Activated naive CD8-positive, alpha-beta T cell treated with anti-CD3 and anti-CD28 coated beads, Interleukin-2, amount 50 U/mL, for 16 hours (primary cell): ENCODE measurements at regions not wholly inside any gene's neighbourhood (a gene's known extent, or its start where the extent isn't known, plus 50 kb on each side); places are given as distances from the start of the nearest gene placed in this dataset.

ENCODE experiments used
- DNase-seq: peaks from one replicate; pipeline ENCODE4 v3.0.0-alpha.2; 2020; ENCODE audit warnings: low read depth, low spot score

GRCh38 chr3:176723758-176724393, 473.4 kb downstream of the TBL1XR1 start:
- no peak for DNase-seq

- DNase-seq: no peak
Observed at GRCh38 chr3:176714034-176714433, 483.2 kb downstream of the TBL1XR1 start.

DNA sequence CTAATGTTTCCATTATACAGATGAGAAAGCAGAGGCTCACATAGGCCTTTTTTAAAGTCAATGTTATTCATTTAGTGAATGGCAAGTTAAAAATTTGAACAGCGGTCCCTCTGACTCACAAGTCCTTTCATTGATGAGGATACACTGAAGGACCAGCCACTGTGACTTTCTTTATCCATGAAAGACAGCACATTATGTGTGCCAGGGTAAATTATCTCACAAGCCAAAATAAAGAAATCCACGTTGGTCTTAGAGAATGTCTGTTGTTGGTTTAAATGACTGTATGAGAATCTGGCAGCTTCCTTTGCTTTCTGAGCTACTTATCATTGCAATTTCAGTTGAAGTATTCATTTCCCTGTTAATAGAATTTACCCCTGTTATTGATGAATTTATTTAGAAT, 485.1 kb downstream of the TBL1XR1 start:
- no peak for DNase-seq

GRCh38 chr3:176699288-176699687, 498.0 kb downstream of the TBL1XR1 start:
- no peak for DNase-seq

GRCh38 chr3:176697284-176697889, 499.9 kb downstream of the TBL1XR1 start:
- DNase-seq: no peak

GRCh38 chr3:176696816-176697215, 500.5 kb downstream of the TBL1XR1 start:
- DNase-seq: no peak

DNA sequence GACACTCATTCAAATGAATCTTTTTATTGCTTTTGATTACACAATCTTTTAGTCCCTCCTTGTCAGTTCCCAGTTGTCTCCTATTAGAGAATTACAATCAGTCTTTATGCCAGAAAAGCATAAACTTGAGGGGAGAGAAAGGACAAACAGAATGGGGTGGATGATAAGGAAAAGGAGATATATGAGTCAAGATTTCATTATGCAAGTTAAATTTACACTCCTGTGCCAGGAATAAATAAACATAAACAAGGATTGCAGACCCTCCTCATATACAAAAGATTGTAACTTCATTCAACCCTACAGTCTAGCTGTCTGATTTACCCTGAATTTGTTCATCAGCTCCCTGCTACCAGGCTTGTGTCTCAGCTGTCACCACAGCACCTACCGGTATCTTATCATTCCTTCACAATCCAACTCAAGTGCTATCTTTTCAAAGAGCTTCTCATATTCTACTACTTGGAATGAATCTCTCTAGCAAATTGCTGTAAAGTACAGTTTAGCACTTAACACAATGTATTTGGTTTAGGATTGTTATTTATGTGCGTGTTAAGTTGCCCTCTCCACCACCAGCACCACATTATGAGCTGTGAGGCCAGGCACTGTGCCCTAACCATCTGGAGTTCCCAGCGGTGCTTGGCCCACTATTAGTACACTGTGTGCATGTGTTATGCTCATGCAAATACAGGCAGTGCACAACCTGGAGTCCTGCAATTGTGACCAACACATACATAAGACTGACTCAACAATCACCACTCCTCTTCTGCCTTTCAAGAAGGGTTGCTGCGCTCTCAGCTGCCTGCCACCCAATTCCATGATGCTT, 504.1 kb downstream of the TBL1XR1 start:
- DNase-seq: no peak

- no peak for DNase-seq
Observed at GRCh38 chr3:176692199-176692965, 504.9 kb downstream of the TBL1XR1 start.

- no peak for DNase-seq
Observed at GRCh38 chr3:176690083-176690869, 507.0 kb downstream of the TBL1XR1 start.

GRCh38 chr3:176687754-176688153, 509.5 kb downstream of the TBL1XR1 start:
- no peak for DNase-seq

DNA sequence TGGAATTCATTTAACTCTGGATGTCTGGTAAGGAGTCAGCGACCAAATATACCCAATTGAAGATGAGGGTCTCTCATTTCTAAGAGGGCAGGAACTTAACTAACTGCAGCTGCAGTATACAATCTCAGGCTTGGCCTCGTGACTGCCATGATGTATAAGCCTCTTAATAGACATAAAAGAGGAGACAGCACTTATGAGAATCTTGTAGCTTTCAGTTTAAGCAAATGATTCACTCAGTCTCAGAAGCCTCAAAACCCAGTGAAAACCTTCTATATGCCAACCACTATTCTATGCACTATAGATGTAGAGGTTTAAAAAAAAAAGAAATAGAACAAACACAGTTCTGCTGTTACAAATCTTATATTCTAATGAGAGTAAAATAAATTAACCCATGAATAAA, 513.9 kb downstream of the TBL1XR1 start:
- DNase-seq: no peak

DNA sequence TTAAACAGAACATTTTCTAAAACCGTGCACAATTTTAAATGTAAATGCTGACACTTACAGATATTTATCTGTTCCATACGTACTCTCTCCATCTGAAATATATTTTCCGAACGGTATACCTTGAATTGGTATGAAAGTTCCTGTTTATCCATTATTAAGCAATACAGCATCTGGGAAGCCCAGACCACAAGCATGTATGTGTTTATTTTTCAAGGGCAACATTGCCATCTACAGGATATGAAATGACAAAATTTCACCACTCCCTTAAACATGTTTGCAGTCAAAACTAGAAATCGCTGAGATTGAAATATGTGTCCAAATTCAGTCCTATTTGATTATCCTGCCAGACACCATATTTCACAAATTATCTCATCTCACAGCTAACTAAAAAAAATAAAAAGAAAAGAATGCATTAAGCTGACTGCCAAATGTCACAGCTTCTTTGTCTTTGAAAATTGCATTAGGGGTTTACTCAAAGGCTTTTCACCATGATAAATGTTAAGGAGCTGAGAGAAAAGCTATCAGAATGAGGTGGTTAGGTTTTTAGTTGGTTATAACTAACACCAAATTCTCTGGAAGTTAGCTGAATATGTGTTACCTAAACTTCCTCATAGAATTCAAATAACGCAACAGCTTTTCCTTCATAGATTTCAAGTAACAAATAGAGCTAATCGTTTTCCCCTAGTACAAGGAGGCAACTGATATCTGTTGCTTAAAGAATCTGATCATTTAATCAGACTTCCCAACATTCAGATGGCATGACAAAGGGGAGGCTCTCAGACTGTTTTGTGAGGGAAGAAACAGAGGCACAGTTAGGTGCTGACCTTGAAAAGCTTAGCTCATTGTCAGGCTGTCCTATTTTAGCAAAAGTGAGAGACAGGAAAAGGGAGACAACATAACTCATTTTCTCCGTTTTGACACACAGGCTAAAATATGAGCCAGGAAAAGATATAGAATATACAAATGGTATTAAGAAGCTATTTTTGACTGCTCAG, 533.1 kb downstream of the TBL1XR1 start:
- no peak for DNase-seq

- no peak for DNase-seq
Observed at GRCh38 chr3:176663387-176663786, 533.9 kb downstream of the TBL1XR1 start.

DNA sequence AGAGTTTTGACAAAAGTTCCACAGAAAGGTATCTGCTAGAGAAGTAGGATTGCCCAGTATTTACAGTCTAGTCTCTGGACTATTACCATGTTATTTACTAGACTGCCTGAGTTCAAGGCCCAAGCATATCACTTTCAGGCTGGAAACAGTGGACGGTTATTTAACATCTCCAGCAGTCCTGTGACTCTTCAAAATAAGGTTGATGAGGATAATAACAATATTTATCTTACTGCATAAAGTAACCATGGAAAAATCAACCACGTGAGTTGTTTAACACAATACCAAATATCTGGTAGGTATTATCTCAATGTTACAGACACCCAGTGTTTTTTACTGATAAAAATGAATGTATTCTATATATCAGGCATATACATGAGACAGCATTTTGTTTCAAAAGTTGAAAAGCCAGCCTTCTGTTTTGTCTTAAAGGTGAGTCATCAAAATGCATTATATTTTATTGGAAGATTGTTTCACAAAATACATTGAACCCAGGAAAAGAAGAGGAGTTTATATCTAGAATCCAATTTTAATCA, 535.8 kb downstream of the TBL1XR1 start:
- no peak for DNase-seq

DNA sequence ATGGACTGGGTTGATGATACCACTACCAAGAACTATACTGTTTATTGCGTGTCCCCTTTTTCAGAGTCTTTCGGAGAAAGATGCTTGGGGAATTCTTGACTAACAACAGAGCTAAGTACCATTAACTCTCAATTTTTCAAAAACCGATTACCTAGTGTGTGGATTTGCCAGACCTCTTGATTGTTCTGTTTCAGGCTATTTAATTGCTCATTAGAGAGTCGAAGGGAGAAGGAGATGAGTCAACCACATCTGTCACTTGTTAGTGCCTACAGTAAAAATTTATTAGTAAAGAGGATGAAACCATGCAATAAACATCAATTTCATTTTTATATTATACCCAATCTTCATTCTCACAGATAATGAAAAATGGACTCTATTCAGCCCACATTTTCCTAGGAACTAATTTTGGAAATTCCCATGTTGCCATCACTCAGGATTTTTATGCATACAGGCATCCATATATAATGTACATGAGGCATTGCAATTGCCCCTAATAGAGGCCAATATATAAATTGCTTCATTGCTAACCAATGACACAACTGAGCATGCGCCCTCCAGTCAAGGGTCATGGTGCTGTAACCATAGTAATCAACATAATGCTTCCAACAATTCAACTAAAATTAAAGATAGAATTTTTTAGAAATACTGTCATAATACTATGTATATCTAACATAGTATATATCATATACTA, 541.7 kb downstream of the TBL1XR1 start:
- no peak for DNase-seq

GRCh38 chr3:176651622-176652021, 545.7 kb downstream of the TBL1XR1 start:
- no peak for DNase-seq

- no peak for DNase-seq
Observed at GRCh38 chr3:176650478-176650877, 546.8 kb downstream of the TBL1XR1 start.

DNA sequence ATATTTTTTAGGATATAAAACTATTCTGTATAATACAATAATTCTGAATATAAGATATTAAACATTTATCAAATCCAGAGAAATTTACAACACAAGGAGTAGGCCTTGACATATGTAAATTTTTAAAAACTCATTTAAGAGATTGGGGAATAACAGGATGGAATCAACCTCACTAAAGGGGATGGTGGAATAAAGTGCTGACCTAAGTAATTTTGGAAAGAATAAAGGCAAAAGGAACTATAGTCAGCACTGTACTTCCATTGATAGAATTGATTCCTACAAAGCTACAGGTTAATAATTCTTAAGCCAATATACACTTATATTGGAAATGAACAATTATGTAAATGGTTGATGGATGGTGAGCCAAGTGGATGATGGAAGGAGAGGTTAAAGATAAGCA, 549.3 kb downstream of the TBL1XR1 start:
- no peak for DNase-seq

GRCh38 chr3:176633511-176633910, 563.8 kb downstream of the TBL1XR1 start:
- DNase-seq: no peak
